ENCODE measurements at regions not wholly inside any gene's neighbourhood (a gene's known extent, or its start where the extent isn't known, plus 50 kb on each side); places are given as distances from the start of the nearest gene placed in this dataset.

GRCh38 chr2:123040506-123040905 lies 984.6 kb upstream of the CNTNAP5 start:
- TF ChIP-seq POLR2A (IDR thresholded peaks at IDR 0.05; ENCODE audit: low read length) = no peak
- TF ChIP-seq GATA1 (IDR thresholded peaks at IDR 0.05; ENCODE audit: low read depth, low read length) = no peak
